ENCODE measurements at regions not wholly inside any gene's neighbourhood (a gene's known extent, or its start where the extent isn't known, plus 50 kb on each side); places are given as distances from the start of the nearest gene placed in this dataset.

DNA sequence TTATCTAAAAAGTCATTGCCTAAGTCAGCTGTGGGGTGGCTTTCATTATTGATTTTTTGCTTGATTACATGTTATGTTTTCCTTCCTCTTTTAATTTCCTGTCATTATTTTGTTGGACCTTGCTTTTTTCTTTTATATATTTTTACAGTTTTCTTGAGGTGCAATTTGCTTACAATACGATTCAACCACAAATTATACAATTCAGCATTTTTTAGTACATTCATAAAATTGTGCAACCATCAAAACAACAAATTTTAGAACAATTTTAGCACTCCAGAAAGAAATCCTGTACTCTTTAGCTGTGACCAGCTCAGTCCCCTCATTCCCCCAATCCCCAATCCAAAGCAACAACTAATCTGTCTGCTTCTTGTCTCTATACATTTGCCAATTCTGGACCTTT is 608.9 kb downstream of the C6orf118 start:
- H2BK12ac ChIP-seq (ENCODE audit: insufficient read length, low read depth, low read length), result no peak overlapping the region
- H3T11ph ChIP-seq (ENCODE audit: low read length), result no peak overlapping the region
- H4K5ac ChIP-seq (ENCODE audit: insufficient read length, low read depth, low read length), result no peak overlapping the region
- no peak overlapping the region for H3K4me2 ChIP-seq (ENCODE audit: insufficient read depth, insufficient read length, low read length)
- H3K79me1 ChIP-seq (ENCODE audit: insufficient read depth, low read depth, low read length, poor library complexity, severe bottlenecking), result no peaks in the 10 kb centered on the region
- no peaks in the 10 kb centered on the region for H3K23me2 ChIP-seq (ENCODE audit: insufficient read length, low read depth, low read length, poor library complexity, severe bottlenecking)
- no peaks in the 10 kb centered on the region for H3K27me3 Mint-ChIP-seq (ENCODE audit: low read depth)
- H3K23ac ChIP-seq (ENCODE audit: insufficient read length, low read depth, low read length), result no peak overlapping the region
- no peak overlapping the region for H3K27ac Mint-ChIP-seq
- H3K4me1 Mint-ChIP-seq, result peaks cover 8% of the 10 kb centered on the region in 2 experiments
- TF ChIP-seq, protein P1, sequence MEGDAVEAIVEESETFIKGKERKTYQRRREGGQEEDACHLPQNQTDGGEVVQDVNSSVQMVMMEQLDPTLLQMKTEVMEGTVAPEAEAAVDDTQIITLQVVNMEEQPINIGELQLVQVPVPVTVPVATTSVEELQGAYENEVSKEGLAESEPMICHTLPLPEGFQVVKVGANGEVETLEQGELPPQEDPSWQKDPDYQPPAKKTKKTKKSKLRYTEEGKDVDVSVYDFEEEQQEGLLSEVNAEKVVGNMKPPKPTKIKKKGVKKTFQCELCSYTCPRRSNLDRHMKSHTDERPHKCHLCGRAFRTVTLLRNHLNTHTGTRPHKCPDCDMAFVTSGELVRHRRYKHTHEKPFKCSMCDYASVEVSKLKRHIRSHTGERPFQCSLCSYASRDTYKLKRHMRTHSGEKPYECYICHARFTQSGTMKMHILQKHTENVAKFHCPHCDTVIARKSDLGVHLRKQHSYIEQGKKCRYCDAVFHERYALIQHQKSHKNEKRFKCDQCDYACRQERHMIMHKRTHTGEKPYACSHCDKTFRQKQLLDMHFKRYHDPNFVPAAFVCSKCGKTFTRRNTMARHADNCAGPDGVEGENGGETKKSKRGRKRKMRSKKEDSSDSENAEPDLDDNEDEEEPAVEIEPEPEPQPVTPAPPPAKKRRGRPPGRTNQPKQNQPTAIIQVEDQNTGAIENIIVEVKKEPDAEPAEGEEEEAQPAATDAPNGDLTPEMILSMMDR (conservative IDR thresholded peaks at IDR 0.05), result no peak
- no peak overlapping the region for H2AK5ac ChIP-seq (ENCODE audit: insufficient read length, low read length)
- H3K9me3 ChIP-seq (ENCODE audit: control insufficient read depth, low read depth, low read length), result no peaks in the 10 kb centered on the region
- no peak overlapping the region for H2BK120ac ChIP-seq (ENCODE audit: low read depth, low read length, poor library complexity, severe bottlenecking)
- H3K18ac ChIP-seq (ENCODE audit: insufficient read length, low read depth, low read length), result no peak overlapping the region
- H3K14ac ChIP-seq (ENCODE audit: insufficient read depth, low read length), result no peak overlapping the region
- no peak overlapping the region for H2BK20ac ChIP-seq (ENCODE audit: low read depth, low read length, poor library complexity, severe bottlenecking)
- H3K9ac ChIP-seq (ENCODE audit: extremely low read depth, insufficient read length, low read length), result no peak overlapping the region
- no peak overlapping the region for H4K91ac ChIP-seq (ENCODE audit: insufficient read length, low read depth, low read length)
- no peak overlapping the region for H2BK15ac ChIP-seq (ENCODE audit: low read depth, low read length)
- peaks cover 2 to 12% (median 7%) of the 10 kb centered on the region in 3 experiments; a peak in 6 of 7 replicates for H3K36me3 Mint-ChIP-seq (ENCODE audit: insufficient read depth in 1 of 3, low read depth in 3 of 3)
- no peak overlapping the region for H3K56ac ChIP-seq (ENCODE audit: insufficient read length, low read depth, low read length)
- no peak overlapping the region for H4K8ac ChIP-seq (replicated peaks; ENCODE audit: insufficient read length, low read depth, low read length)
- WGBS (ENCODE audit: extremely low coverage, insufficient read length, low lambda C conversion rate), result no CpG with 5 or more reads among the region's 1 CpG
- H3K4me1 ChIP-seq (ENCODE audit: insufficient read depth, low read length), result no peaks in the 10 kb centered on the region
- H2BK5ac ChIP-seq (ENCODE audit: insufficient read length, low read length), result no peak overlapping the region
- no peak for DNase-seq
- H3K27me3 ChIP-seq (ENCODE audit: insufficient read depth, low read length), result no peaks in the 10 kb centered on the region
- H4K20me1 ChIP-seq (ENCODE audit: control insufficient read depth, insufficient read depth, insufficient read length), result no peaks in the 10 kb centered on the region
- no peaks in the 10 kb centered on the region for H3K79me2 ChIP-seq (ENCODE audit: insufficient read depth, low read length)
- no peak overlapping the region for H3K4ac ChIP-seq (ENCODE audit: low read depth, low read length)
- no peak overlapping the region for H3K4me3 Mint-ChIP-seq
- peaks cover 4 to 8% of the 10 kb centered on the region in 2 experiments; a peak in 3 of 5 replicates for H3K9me3 Mint-ChIP-seq
- H2AFZ ChIP-seq (ENCODE audit: low read length), result no peak overlapping the region
- no peak overlapping the region for H3K27ac ChIP-seq (ENCODE audit: insufficient read length, low read depth, low read length)

All from H9 (cell line).